Panc1 (cell line): ENCODE measurements at regions not wholly inside any gene's neighbourhood (a gene's known extent, or its start where the extent isn't known, plus 50 kb on each side); places are given as distances from the start of the nearest gene placed in this dataset.
"Not testable (repeated sequence)": the region's sequence is repeated elsewhere in the genome, so short reads cannot be mapped to it uniquely, and the experiment has no call there.

Experiments used
- ATAC-seq: fragments of 200-7000 bp; cut with Tn5 transposase; 2 replicates; pipeline ENCODE4 v1.9.1; 2020; ENCODE audit warnings: mild to moderate bottlenecking, moderate library complexity
- BruUV-seq: library from RNA; stranded (reverse); fragments of 400-500 nt; replicated peaks from 2 replicates; lab custom pipeline; 2021; lab: Mats Ljungman, UMichigan
- CTCF ChIA-PET: fragments of 300-600 bp; sonication (Branson Sonifier 250); formaldehyde crosslinking; loops from one replicate; lab custom pipeline; 2022; ENCODE audit warnings: antibody characterized with exemption; lab: Charles Lee
- POLR2A ChIA-PET: fragments of 300-600 bp; sonication (Branson Sonifier 250); formaldehyde crosslinking; loops from one replicate; lab custom pipeline; 2022; ENCODE audit warnings: antibody characterized with exemption; lab: Charles Lee
- DNase-seq: peaks from one replicate; pipeline ENCODE4 v3.0.0-alpha.2; 2010; ENCODE audit warnings: low read depth, low spot score
- H3K27ac ChIP-seq: 2 replicates; pipeline ENCODE4 v1.5.1; 2011; ENCODE audit warnings: mild to moderate bottlenecking, low read length, inconsistent platforms
- H3K27me3 ChIP-seq: fragments of 200-500 bp; sonication (Bioruptor generic); 2 replicates; pipeline ENCODE4 v1.6.0; 2014; ENCODE audit warnings: low read length, inconsistent platforms; ENCODE audit not compliant: control insufficient read depth, insufficient read depth
- H3K36me3 ChIP-seq: fragments of 200-500 bp; sonication (Bioruptor generic); 2 replicates; pipeline ENCODE4 v1.5.1; 2014; ENCODE audit warnings: inconsistent platforms, mild to moderate bottlenecking, low read length, moderate library complexity; ENCODE audit not compliant: control insufficient read depth, insufficient read depth
- H3K4me1 ChIP-seq: 2 replicates; pipeline ENCODE4 v1.5.1; 2011; ENCODE audit warnings: inconsistent platforms, mild to moderate bottlenecking, low read length, moderate library complexity; ENCODE audit not compliant: control insufficient read depth, insufficient read depth
- H3K4me3 ChIP-seq, 2 experiments: 2 replicates each; pipeline ENCODE4 v1.5.1; 2011 to 2012; ENCODE audit warnings: low read depth in 2 of 2, low read length in 2 of 2, mild to moderate bottlenecking in 2 of 2, inconsistent platforms in 1 of 2, moderate library complexity in 1 of 2
- H3K9me3 ChIP-seq: fragments of 200-500 bp; sonication (Bioruptor generic); 2 replicates; pipeline ENCODE4 v1.5.1; 2014; ENCODE audit warnings: low read depth, mild to moderate bottlenecking, inconsistent platforms, low read length, moderate library complexity; ENCODE audit not compliant: control insufficient read depth, insufficient read depth
- POLR2AphosphoS5 ChIP-seq: IDR thresholded peaks from 2 replicates; pipeline ENCODE4 v1.6.1; 2012; ENCODE audit warnings: mild to moderate bottlenecking, low read depth, low read length, moderate library complexity
- REST ChIP-seq, 2 experiments: IDR thresholded peaks; 2 replicates each; pipeline ENCODE4 v1.6.1; 2011 to 2012; ENCODE audit warnings: low read depth in 2 of 2, control low read depth in 1 of 2, low read length in 1 of 2, mild to moderate bottlenecking in 1 of 2, moderate library complexity in 1 of 2; ENCODE audit not compliant: insufficient read depth in 1 of 2
- SIN3A ChIP-seq: IDR thresholded peaks from 2 replicates; pipeline ENCODE4 v1.6.1; 2012; ENCODE audit warnings: low read depth, mild to moderate bottlenecking, low read length, moderate library complexity, borderline replicate concordance; ENCODE audit not compliant: insufficient read depth
- TCF7L2 ChIP-seq: IDR thresholded peaks from 2 replicates; pipeline ENCODE4 v1.6.1; 2011; ENCODE audit warnings: mild to moderate bottlenecking, low read depth, low read length, inconsistent platforms
- in situ Hi-C: cut with HindIII; loops from 2 replicates; pipeline ENCODE4 v1.10.0; 2016; ENCODE audit warnings: low sequenced_read_pairs, low pct_unique_long_range_greater_than_20kb
- intact Hi-C: fragments of 100-400 bp; cut with micrococcal nuclease; formaldehyde crosslinking; loops from one replicate; pipeline ENCODE4 v1.10.0; 2022; ENCODE audit not compliant: unreplicated experiment
- TF ChIP-seq, protein P1 (sequence below): fragments of 450-650 bp; IDR thresholded peaks from 2 replicates; pipeline ENCODE4 v1.5.1; 2017; ENCODE audit warnings: mild to moderate bottlenecking

GRCh38 chr1:22334860-22335550, 116.6 kb upstream of the ZBTB40 start:
- POLR2A ChIA-PET: no interaction called here

GRCh38 chr1:22336274-22336673, 115.4 kb upstream of the ZBTB40 start:
- H3K4me3 ChIP-seq, in situ Hi-C loops, intact Hi-C loops, BruUV-seq, POLR2A ChIA-PET, H3K9me3 ChIP-seq, CTCF ChIA-PET, H3K36me3 ChIP-seq, ATAC-seq, DNase-seq, H3K27ac ChIP-seq, H3K27me3 ChIP-seq, H3K4me1 ChIP-seq: not testable (repeated sequence)

More at GRCh38 chr1:22334860-22335550, 116.6 kb upstream of the ZBTB40 start:
- no peak for ATAC-seq
- H3K9me3 ChIP-seq: no peaks in the 10 kb centered on the region
- H3K4me3 ChIP-seq: no peak overlapping the region
- no peaks in the 10 kb centered on the region for H3K36me3 ChIP-seq
- in situ Hi-C loops: no loop called here
- no TSS peak for BruUV-seq
- intact Hi-C loops: no loop called here
- CTCF ChIA-PET: no interaction called here
- no peak for TF ChIP-seq POLR2AphosphoS5
- TF ChIP-seq REST (IDR thresholded peaks at IDR 0.05; ENCODE audit: insufficient read depth in 1 of 2, low read depth in 2 of 2, low read length in 1 of 2): no peak
- TF ChIP-seq SIN3A: no peak
- TF ChIP-seq TCF7L2: no peak
- TF ChIP-seq, protein P1, sequence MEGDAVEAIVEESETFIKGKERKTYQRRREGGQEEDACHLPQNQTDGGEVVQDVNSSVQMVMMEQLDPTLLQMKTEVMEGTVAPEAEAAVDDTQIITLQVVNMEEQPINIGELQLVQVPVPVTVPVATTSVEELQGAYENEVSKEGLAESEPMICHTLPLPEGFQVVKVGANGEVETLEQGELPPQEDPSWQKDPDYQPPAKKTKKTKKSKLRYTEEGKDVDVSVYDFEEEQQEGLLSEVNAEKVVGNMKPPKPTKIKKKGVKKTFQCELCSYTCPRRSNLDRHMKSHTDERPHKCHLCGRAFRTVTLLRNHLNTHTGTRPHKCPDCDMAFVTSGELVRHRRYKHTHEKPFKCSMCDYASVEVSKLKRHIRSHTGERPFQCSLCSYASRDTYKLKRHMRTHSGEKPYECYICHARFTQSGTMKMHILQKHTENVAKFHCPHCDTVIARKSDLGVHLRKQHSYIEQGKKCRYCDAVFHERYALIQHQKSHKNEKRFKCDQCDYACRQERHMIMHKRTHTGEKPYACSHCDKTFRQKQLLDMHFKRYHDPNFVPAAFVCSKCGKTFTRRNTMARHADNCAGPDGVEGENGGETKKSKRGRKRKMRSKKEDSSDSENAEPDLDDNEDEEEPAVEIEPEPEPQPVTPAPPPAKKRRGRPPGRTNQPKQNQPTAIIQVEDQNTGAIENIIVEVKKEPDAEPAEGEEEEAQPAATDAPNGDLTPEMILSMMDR: no peak
- no peaks in the 10 kb centered on the region for H3K4me1 ChIP-seq
- no peak for DNase-seq
- peaks cover 2% of the 10 kb centered on the region; the same call in 1 of the 2 replicates for H3K27me3 ChIP-seq
- H3K27ac ChIP-seq: no peak overlapping the region

- BruUV-seq, H3K27ac ChIP-seq, H3K9me3 ChIP-seq, H3K27me3 ChIP-seq, ATAC-seq, POLR2A ChIA-PET, intact Hi-C loops, DNase-seq, in situ Hi-C loops, CTCF ChIA-PET, H3K4me3 ChIP-seq, H3K36me3 ChIP-seq, H3K4me1 ChIP-seq: not testable (repeated sequence)
Observed at GRCh38 chr1:22336696-22337545, 114.7 kb upstream of the ZBTB40 start.
